NCI-H774 (cell line): ENCODE measurements at regions not wholly inside any gene's neighbourhood (a gene's known extent, or its start where the extent isn't known, plus 50 kb on each side); places are given as distances from the start of the nearest gene placed in this dataset.

Source experiments
- DNase-seq: peaks from one replicate; lab custom pipeline; 2025; lab: John Stamatoyannopoulos, UW

- no peak for DNase-seq
Measured at GRCh38 chr1:222370081-222370912, 177.6 kb downstream of the HHIPL2 start.

- no peak for DNase-seq
Measured at GRCh38 chr1:222369148-222369547, 178.8 kb downstream of the HHIPL2 start.

- DNase-seq: no peak
Measured at GRCh38 chr1:222358100-222358499, 189.8 kb downstream of the HHIPL2 start.

GRCh38 chr1:222357252-222357651 is 190.7 kb downstream of the HHIPL2 start:
- no peak for DNase-seq

DNA sequence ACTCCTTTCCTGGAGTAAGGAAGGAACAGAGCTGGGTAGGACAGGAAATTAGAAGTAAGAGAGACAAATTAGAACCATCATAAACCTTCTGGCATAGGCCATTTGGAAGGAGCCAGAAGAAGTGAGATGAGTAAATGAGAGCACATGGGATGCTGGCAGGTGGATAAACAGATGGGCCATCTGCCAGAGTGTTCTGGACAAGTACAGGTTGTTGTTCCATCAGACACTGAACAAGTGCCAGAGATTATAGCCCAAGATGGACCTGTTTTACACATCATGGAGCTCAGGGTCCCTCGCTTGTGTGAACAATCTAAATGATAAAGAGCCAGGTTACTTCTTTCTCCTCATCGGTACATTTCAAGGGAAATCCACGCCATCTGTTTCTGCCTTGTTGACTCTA is 200.3 kb downstream of the HHIPL2 start:
- DNase-seq: no peak

DNA sequence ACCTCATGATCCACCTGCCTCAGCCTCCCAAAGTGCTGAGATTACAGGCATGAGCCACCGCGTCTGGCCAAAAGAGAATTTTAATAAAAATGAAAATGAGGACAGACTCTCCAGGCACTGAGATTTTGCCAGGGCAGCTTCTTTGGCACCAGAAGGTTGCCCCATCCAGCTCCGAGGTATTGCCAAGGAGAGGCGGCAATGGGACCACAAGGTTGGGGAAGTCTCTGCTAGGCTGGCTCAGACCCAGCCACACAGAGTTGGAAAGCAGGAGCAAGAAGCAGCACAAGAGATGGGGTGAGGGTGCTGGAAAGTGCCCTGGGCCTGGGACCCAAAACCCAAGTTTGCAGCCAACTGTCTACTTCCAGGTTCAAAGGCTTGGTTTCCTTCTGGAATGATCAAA is 200.9 kb downstream of the HHIPL2 start:
- DNase-seq: no peak

DNA sequence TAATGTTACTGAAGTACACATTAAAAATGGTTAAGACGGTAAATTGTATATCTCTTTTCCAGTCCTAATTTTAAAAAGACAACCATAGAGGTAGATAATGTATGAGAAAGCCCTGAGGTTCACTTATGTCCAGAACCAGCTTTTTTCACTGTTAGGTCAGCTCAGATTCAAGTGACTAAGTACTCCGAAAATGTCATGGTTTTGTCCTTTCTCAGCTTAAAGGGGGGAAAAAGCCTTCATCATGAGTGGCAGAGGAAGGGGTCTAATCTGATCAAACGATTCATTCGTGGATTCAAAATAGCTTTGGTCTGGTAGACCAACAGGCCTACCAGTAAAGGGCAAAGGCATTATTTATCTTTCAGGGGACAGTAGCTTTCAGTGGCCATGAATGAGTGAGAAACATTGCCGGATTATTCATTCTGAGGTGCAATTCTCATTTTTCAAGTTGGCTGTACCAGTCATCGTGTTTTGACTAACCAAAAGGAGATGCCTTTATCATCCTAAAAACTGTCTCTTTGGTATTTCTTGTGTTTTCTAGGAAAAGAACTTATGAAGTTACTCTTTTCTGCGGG is 208.4 kb downstream of the HHIPL2 start:
- no peak for DNase-seq

- no peak for DNase-seq
Measured at GRCh38 chr1:222335586-222335985, 212.3 kb downstream of the HHIPL2 start.

- no peak for DNase-seq
Measured at GRCh38 chr1:222334026-222334680, 213.8 kb downstream of the HHIPL2 start.

DNA sequence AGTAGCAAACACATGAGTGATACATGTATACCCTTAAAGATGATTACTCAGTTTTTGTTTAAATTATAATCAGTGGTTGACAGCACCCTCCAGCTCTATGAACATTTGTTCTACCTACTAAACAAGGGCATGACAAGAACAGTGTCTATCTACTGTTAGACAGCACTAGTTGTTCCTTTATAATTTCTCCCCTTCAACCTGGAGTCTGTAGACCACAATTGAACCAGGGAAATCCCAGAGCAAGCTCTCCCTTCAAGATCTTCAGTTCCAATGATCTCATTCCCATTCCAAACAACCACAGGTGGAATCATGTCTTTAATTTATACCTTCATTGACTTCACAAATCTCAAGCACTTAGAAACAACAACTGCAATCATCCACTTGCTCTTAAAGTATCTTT is 216.1 kb downstream of the HHIPL2 start:
- no peak for DNase-seq

DNA sequence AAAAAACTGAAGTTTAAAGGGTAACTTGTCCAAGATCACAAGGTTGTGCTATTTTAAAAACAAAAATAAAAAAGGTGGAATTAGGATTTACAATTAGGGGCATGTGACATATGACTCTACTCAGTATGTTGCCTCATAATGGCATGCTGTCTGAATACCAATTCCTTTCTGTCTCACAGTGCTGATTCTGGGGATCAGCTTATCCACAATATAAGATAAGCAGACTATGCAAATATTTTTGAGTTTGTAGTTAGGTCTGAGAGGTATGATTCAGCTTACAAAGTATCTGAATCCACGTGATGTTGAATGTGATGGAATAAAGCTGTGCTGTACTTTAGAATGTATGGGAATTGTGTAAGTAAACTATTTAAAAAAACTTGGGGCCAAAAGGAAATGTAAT is 216.6 kb downstream of the HHIPL2 start:
- DNase-seq: no peak

GRCh38 chr1:222329493-222330045 is 218.3 kb downstream of the HHIPL2 start:
- no peak for DNase-seq

- DNase-seq: no peak
Measured at GRCh38 chr1:222326710-222327036, 221.2 kb downstream of the HHIPL2 start.

GRCh38 chr1:222326006-222326709 is 221.7 kb downstream of the HHIPL2 start:
- no peak for DNase-seq

- no peak for DNase-seq
Measured at GRCh38 chr1:222325506-222325905, 222.4 kb downstream of the HHIPL2 start.

DNA sequence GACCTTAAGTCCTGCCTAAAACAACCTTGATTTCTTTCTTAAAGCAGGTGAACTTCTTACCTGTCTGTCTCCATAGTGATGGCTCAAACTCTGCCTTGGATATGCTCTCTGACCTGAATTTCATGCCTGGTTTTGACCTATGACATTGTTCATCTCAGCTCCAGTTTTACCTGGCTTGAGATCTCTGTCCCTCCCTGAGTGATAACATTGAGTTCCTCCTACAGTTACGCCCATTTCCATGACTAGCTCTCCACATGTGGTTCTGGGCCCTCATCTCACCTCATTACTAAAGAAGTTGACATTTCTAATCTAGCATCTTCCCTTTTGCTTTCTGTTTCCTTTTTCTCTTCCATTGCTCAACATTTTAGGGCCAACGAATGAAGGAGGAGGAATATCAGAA is 233.1 kb downstream of the HHIPL2 start:
- no peak for DNase-seq

DNA sequence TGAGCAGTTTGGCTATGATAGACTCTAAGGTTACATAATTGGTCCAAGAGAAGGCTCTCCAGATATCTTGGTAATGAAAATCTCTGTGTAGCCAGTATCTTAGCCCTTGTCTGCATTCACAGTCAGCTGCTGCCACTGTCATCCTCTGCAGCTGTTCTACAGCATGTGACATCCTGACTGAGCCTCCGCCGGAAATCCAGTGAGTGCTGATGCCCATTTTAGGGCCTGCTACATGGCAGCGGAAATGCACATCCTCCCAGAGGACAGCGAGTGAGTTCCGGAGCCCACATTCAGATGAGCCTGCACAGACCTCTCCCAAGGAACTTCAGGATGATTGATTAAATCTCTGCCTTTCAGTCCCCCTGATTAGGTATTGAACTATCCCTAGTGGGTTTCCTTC is 237.1 kb downstream of the HHIPL2 start:
- no peak for DNase-seq

DNA sequence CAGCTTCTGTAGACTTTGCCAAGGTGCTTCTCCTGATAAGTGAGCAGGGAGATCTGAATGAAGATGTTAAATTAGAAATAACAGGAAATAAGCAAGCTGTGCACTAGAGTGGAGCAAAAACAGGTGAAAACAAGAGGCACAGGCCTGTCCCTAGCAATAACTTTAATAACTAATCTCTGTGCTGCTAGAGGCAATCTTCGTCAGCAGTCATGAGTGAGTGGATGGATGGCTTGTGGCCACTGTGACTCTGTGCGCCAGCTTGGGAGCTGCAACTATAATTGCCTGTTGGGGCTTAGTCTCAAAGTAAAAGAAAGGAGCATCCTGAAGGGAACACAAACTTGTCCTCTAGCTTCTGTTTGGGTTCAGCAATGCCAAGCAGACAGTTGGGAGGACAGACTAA is 240.3 kb downstream of the HHIPL2 start:
- no peak for DNase-seq

- no peak for DNase-seq
Measured at GRCh38 chr1:222306512-222306911, 241.4 kb downstream of the HHIPL2 start.

DNA sequence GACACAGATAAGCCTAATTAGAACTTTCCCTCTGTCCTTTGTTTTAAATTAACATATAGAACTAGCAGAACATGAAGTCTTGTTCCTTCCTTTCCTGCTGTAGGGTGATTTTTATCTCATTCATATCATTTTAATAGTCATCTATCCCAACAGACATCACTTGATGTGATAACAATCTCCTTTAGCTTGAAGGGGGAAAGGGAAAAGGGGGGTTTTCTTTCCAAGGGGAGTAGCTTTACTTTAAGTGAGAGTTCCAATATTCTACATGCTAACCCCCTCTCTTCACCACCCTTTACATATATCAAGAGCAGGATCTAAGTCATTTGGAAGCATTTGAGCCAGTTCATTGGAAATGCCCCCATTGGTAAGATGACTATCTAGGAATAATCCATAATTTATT is 241.9 kb downstream of the HHIPL2 start:
- no peak for DNase-seq

GRCh38 chr1:222301652-222302051 is 246.3 kb downstream of the HHIPL2 start:
- no peak for DNase-seq

DNA sequence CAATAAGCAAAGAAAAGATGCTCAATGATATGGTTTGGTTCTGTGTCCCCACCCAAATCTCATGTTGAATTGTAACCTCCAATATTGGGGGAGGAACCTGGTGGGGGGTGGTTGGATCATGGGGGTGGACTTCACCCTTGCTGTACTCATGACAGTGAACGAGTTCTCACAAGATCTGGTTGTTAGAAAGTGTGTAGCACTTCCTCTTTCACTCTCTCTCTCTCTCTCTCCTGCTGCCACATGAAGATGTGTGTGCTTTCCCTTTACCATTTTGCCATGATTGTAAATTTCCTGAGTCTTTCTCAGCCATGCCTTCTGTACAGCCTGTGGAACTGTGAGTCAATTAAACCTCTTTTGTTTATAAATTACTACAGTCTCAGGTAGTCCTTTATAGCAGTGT is 248.4 kb downstream of the HHIPL2 start:
- DNase-seq: no peak

- no peak for DNase-seq
Measured at GRCh38 chr1:222290866-222291265, 257.0 kb downstream of the HHIPL2 start.
